ENCODE measurements at regions not wholly inside any gene's neighbourhood (a gene's known extent, or its start where the extent isn't known, plus 50 kb on each side); places are given as distances from the start of the nearest gene placed in this dataset.
A peak's percentile ranks its signal among the peaks of the same experiment; 100 is the strongest.

GRCh38 chr15:69914960-69915359 is 182.8 kb downstream of the TLE3 start:
- no peaks in the 10 kb centered on the region for H3K36me3 ChIP-seq (ENCODE audit: insufficient read depth, low read length)
- peak overlapping the region; percentile 7; the same call in 1 of the 2 replicates for H3K9ac ChIP-seq (ENCODE audit: low read length)
- peak overlapping the region; percentile 61 for H3K27ac ChIP-seq (ENCODE audit: low read depth, low read length, poor library complexity, severe bottlenecking)
- H3K9me3 ChIP-seq (ENCODE audit: low read length): no peaks in the 10 kb centered on the region
- peaks cover 97% of the 10 kb centered on the region for H3K4me1 ChIP-seq (ENCODE audit: insufficient read depth, low read length, severe bottlenecking)
- H2AFZ ChIP-seq (ENCODE audit: low read length): peak overlapping the region; percentile 34; the same call in 1 of the 2 replicates
- no peak overlapping the region for H3K4me3 ChIP-seq (ENCODE audit: low read depth, low read length, poor library complexity, severe bottlenecking)
- H3F3A ChIP-seq (ENCODE audit: insufficient read depth, low read length): no peaks in the 10 kb centered on the region
- H3K79me2 ChIP-seq (ENCODE audit: insufficient read depth, low read length): no peaks in the 10 kb centered on the region
- H3K27me3 ChIP-seq (ENCODE audit: insufficient read depth, low read length): no peaks in the 10 kb centered on the region
- no peak for TF ChIP-seq CTCF (IDR thresholded peaks at IDR 0.05; ENCODE audit: low read length)
- no peak for TF ChIP-seq EZH2 (IDR thresholded peaks at IDR 0.05; ENCODE audit: borderline replicate concordance, low read length)
- H4K20me1 ChIP-seq (ENCODE audit: insufficient read depth, low read length): no peaks in the 10 kb centered on the region
- H3K4me2 ChIP-seq (ENCODE audit: low read length): peak overlapping the region; percentile 15; the same call in 1 of the 2 replicates
- H3K9me2 ChIP-seq (ENCODE audit: low read depth, low read length): no peaks in the 10 kb centered on the region

- H3F3A ChIP-seq (ENCODE audit: insufficient read depth, low read length): no peaks in the 10 kb centered on the region
- TF ChIP-seq EZH2 (IDR thresholded peaks at IDR 0.05; ENCODE audit: borderline replicate concordance, low read length) (no peak), CTCF (IDR thresholded peaks at IDR 0.05; ENCODE audit: low read length) (no peak)
- no peaks in the 10 kb centered on the region for H3K79me2 ChIP-seq (ENCODE audit: insufficient read depth, low read length)
- peak overlapping the region; percentile 26; the same call in 1 of the 2 replicates for H3K9ac ChIP-seq (ENCODE audit: low read length)
- peak overlapping the region; percentile 98 for H3K27ac ChIP-seq (ENCODE audit: low read depth, low read length, poor library complexity, severe bottlenecking)
- H3K4me1 ChIP-seq (ENCODE audit: insufficient read depth, low read length, severe bottlenecking): peaks cover 97% of the 10 kb centered on the region
- H3K27me3 ChIP-seq (ENCODE audit: insufficient read depth, low read length): no peaks in the 10 kb centered on the region
- no peaks in the 10 kb centered on the region for H4K20me1 ChIP-seq (ENCODE audit: insufficient read depth, low read length)
- H3K9me3 ChIP-seq (ENCODE audit: low read length): no peaks in the 10 kb centered on the region
- no peaks in the 10 kb centered on the region for H3K9me2 ChIP-seq (ENCODE audit: low read depth, low read length)
- no peaks in the 10 kb centered on the region for H3K36me3 ChIP-seq (ENCODE audit: insufficient read depth, low read length)
- H3K4me3 ChIP-seq (ENCODE audit: low read depth, low read length, poor library complexity, severe bottlenecking): no peak overlapping the region
- H3K4me2 ChIP-seq (ENCODE audit: low read length): no peak overlapping the region; the same call in 1 of the 2 replicates
- no peak overlapping the region for H2AFZ ChIP-seq (ENCODE audit: low read length)
Observed at GRCh38 chr15:69916169-69916785, 181.4 kb downstream of the TLE3 start.

- no peaks in the 10 kb centered on the region for H3K27me3 ChIP-seq (ENCODE audit: insufficient read depth, low read length)
- H3K9ac ChIP-seq (ENCODE audit: low read length): no peak overlapping the region; the same call in 1 of the 2 replicates
- H3K9me2 ChIP-seq (ENCODE audit: low read depth, low read length): no peaks in the 10 kb centered on the region
Observed at GRCh38 chr15:69917056-69917455, 180.7 kb downstream of the TLE3 start.

More at GRCh38 chr15:69917056-69917455, 180.7 kb downstream of the TLE3 start:
- Histone ChIP-seq H3K9me3 (ENCODE audit: low read length) (no peaks in the 10 kb centered on the region), H3F3A (ENCODE audit: insufficient read depth, low read length) (no peaks in the 10 kb centered on the region; the same call in 1 of the 2 replicates), H3K27ac (ENCODE audit: low read depth, low read length, poor library complexity, severe bottlenecking) (peak overlapping the region; percentile 98), H3K36me3 (ENCODE audit: insufficient read depth, low read length) (no peaks in the 10 kb centered on the region), H2AFZ (ENCODE audit: low read length) (no peak overlapping the region), H4K20me1 (ENCODE audit: insufficient read depth, low read length) (no peaks in the 10 kb centered on the region), H3K4me3 (ENCODE audit: low read depth, low read length, poor library complexity, severe bottlenecking) (no peak overlapping the region), H3K4me1 (ENCODE audit: insufficient read depth, low read length, severe bottlenecking) (peaks cover 97% of the 10 kb centered on the region), H3K4me2 (ENCODE audit: low read length) (no peak overlapping the region; the same call in 1 of the 2 replicates), H3K79me2 (ENCODE audit: insufficient read depth, low read length) (no peaks in the 10 kb centered on the region)
- TF ChIP-seq CTCF (IDR thresholded peaks at IDR 0.05; ENCODE audit: low read length): no peak
- no peak for TF ChIP-seq EZH2 (IDR thresholded peaks at IDR 0.05; ENCODE audit: borderline replicate concordance, low read length)
